ENCODE measurements at regions not wholly inside any gene's neighbourhood (a gene's known extent, or its start where the extent isn't known, plus 50 kb on each side); places are given as distances from the start of the nearest gene placed in this dataset.

DNA sequence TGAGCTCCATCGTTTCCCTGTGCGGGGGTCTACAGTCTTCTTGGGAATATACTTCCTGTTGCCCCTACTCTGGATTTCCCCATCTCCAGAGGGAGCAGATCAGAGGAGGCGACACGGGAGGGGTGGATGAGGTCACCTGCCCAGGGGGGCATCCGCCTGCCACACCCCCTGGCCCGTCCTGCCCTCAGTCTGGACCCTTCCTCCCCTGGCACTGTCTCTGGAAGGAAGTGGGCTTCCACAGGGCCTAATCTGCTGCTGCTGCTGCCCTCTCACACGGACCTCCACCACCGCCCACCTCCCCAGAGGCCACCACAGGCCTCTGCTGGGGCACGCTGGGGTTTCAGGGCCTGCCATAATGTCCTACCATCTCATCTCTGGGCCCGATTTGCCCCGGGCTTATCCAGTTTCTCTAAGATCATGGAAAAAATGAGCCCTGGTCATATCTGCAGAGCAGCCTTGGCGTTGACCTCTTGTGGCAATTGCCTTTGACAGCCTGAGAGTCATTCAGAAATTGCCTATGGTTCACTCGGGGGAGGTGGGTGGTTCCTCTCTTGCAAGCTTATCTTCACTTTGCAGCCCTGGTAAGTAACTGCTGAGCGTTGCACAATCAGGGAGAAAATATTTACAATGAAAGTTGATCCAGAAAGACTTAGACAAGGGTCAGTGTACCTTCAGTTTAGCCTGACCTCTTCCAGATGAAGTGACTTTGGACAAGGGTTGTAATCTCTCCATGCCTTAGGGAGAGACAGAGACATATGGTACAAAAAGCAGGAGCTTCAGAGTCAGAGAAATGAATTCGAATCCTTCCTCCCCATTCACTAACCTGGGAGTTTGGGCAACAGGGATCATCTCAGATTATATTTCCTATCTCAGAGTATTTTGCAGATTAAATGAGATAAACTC lies 252.4 kb downstream of the TOMM20 start (continued):
- TF ChIP-seq ZNF766 (CRISPR knock-in tag; IDR thresholded peaks at IDR 0.05; ENCODE audit: borderline replicate concordance) (no peak), ATAD3A (CRISPR knock-in tag; IDR thresholded peaks at IDR 0.05) (no peak), HOXA7 (CRISPR knock-in tag; IDR thresholded peaks at IDR 0.05) (no peak), KLF15 (CRISPR knock-in tag; IDR thresholded peaks at IDR 0.05; ENCODE audit: borderline replicate concordance) (no peak), U2AF1 (optimal IDR thresholded peaks at IDR 0.05; ENCODE audit: low read depth, low read length) (no peak), JDP2 (CRISPR knock-in tag; IDR thresholded peaks at IDR 0.05; ENCODE audit: borderline replicate concordance) (peak; percentile 46; the same call in 1 of the 2 replicates), ZSCAN12 (CRISPR knock-in tag; IDR thresholded peaks at IDR 0.05) (no peak), ZNF44 (CRISPR knock-in tag; IDR thresholded peaks at IDR 0.05) (no peak), NFE2 (CRISPR knock-in tag; IDR thresholded peaks at IDR 0.05) (no peak), HHEX (CRISPR knock-in tag; IDR thresholded peaks at IDR 0.05) (no peak), TCF12 (IDR thresholded peaks at IDR 0.05) (no peak), TCF12 (CRISPR knock-in tag; IDR thresholded peaks at IDR 0.05) (peak; percentile 90), NFKB2 (CRISPR knock-in tag; IDR thresholded peaks at IDR 0.05; ENCODE audit: borderline replicate concordance) (peak; percentile 72; the same call in 1 of the 2 replicates), SMARCE1 (IDR thresholded peaks at IDR 0.05; ENCODE audit: borderline replicate concordance) (no peak), RAD21 (CRISPR knock-in tag; IDR thresholded peaks at IDR 0.05) (peak; percentile 20; the same call in 1 of the 2 replicates), NFYB (CRISPR knock-in tag; IDR thresholded peaks at IDR 0.05) (0 out of 2 replicates have a peak, but pooled peaks have one; percentile 11), ZNF850 (CRISPR knock-in tag; conservative IDR thresholded peaks at IDR 0.05) (peak; percentile 82), POLR2AphosphoS5 (IDR thresholded peaks at IDR 0.05; ENCODE audit: low read depth, low read length) (no peak; the same call in 1 of the 2 replicates), RORA (CRISPR knock-in tag; IDR thresholded peaks at IDR 0.05) (no peak), ARNT2 (CRISPR knock-in tag; IDR thresholded peaks at IDR 0.05; ENCODE audit: low read depth) (peak; percentile 32), ZNF749 (CRISPR knock-in tag; IDR thresholded peaks at IDR 0.05; ENCODE audit: borderline replicate concordance) (no peak), ZNF264 (CRISPR knock-in tag; IDR thresholded peaks at IDR 0.05) (peak; percentile 83; the same call in 1 of the 2 replicates), ZFP36L1 (CRISPR knock-in tag; IDR thresholded peaks at IDR 0.05) (peak; percentile 59; the same call in 1 of the 2 replicates), MIER2 (CRISPR knock-in tag; IDR thresholded peaks at IDR 0.05) (0 out of 2 replicates have a peak, but pooled peaks have one; percentile 42), PLRG1 (conservative IDR thresholded peaks at IDR 0.05) (no peak), AGO1 (IDR thresholded peaks at IDR 0.05; ENCODE audit: low read depth, low read length, poor library complexity, severe bottlenecking) (no peak)
- TF ChIP-seq, protein P1, sequence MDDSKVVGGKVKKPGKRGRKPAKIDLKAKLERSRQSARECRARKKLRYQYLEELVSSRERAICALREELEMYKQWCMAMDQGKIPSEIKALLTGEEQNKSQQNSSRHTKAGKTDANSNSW (CRISPR knock-in tag; IDR thresholded peaks at IDR 0.05; ENCODE audit: borderline replicate concordance), result no peak
- TF ChIP-seq, protein P2, sequence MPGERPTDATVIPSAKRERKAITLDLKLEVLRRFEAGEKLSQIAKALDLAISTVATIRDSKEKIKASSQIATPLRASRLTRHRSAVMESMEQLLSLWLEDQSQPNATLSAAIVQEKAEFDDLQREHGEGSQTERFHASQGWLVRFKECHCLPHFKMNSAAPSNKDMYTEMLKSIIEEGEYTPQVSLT (CRISPR knock-in tag; IDR thresholded peaks at IDR 0.05; ENCODE audit: borderline replicate concordance, low read depth), result no peak
- TF ChIP-seq, protein P3, sequence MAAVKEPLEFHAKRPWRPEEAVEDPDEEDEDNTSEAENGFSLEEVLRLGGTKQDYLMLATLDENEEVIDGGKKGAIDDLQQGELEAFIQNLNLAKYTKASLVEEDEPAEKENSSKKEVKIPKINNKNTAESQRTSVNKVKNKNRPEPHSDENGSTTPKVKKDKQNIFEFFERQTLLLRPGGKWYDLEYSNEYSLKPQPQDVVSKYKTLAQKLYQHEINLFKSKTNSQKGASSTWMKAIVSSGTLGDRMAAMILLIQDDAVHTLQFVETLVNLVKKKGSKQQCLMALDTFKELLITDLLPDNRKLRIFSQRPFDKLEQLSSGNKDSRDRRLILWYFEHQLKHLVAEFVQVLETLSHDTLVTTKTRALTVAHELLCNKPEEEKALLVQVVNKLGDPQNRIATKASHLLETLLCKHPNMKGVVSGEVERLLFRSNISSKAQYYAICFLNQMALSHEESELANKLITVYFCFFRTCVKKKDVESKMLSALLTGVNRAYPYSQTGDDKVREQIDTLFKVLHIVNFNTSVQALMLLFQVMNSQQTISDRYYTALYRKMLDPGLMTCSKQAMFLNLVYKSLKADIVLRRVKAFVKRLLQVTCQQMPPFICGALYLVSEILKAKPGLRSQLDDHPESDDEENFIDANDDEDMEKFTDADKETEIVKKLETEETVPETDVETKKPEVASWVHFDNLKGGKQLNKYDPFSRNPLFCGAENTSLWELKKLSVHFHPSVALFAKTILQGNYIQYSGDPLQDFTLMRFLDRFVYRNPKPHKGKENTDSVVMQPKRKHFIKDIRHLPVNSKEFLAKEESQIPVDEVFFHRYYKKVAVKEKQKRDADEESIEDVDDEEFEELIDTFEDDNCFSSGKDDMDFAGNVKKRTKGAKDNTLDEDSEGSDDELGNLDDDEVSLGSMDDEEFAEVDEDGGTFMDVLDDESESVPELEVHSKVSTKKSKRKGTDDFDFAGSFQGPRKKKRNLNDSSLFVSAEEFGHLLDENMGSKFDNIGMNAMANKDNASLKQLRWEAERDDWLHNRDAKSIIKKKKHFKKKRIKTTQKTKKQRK (IDR thresholded peaks at IDR 0.05; ENCODE audit: low read length), result no peak
